Gastroesophageal sphincter (tissue), 3 donors: ENCODE measurements at regions not wholly inside any gene's neighbourhood (a gene's known extent, or its start where the extent isn't known, plus 50 kb on each side); places are given as distances from the start of the nearest gene placed in this dataset.

Source experiments
- POLR2AphosphoS5 ChIP-seq: sonication (generic); formaldehyde crosslinking; IDR thresholded peaks from one replicate; pipeline ENCODE4 v1.6.1; 2017; ENCODE audit warnings: antibody characterized with exemption
- TF ChIP-seq, protein P1 (sequence below), 4 experiments: fragments of 200-600 bp in 2 of 4; fragments of 450-650 bp in 2 of 4; sonication (generic) in 1 of 4; IDR thresholded peaks; one replicate each; pipeline ENCODE4 v1.5.1; 2017 to 2019; ENCODE audit warnings: antibody characterized with exemption in 4 of 4, mild to moderate bottlenecking in 2 of 4, moderate library complexity in 2 of 4

DNA sequence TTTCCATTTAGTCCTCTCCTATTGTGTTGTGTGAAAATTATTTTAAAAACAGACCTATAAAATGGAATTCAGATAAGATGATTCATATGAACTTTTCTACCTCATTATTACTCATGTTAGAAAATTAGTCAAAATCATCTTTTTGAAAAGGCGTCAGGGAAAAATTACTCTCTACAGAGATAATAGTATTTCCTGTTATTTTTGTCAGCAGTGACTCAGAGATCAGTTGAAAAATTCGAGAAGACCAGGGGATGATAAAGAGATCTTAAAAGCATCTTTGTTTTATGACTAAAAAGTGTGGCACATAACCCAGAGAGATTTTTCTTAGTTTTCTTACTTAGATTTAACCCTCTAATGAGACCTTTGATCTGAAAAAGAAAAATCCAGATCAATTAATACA lies 157.9 kb upstream of the CARD18 start:
- TF ChIP-seq, protein P1, sequence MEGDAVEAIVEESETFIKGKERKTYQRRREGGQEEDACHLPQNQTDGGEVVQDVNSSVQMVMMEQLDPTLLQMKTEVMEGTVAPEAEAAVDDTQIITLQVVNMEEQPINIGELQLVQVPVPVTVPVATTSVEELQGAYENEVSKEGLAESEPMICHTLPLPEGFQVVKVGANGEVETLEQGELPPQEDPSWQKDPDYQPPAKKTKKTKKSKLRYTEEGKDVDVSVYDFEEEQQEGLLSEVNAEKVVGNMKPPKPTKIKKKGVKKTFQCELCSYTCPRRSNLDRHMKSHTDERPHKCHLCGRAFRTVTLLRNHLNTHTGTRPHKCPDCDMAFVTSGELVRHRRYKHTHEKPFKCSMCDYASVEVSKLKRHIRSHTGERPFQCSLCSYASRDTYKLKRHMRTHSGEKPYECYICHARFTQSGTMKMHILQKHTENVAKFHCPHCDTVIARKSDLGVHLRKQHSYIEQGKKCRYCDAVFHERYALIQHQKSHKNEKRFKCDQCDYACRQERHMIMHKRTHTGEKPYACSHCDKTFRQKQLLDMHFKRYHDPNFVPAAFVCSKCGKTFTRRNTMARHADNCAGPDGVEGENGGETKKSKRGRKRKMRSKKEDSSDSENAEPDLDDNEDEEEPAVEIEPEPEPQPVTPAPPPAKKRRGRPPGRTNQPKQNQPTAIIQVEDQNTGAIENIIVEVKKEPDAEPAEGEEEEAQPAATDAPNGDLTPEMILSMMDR (IDR thresholded peaks at IDR 0.05) = no peak
- no peak for TF ChIP-seq POLR2AphosphoS5
